T-helper 2 cell treated with Interferon-gamma antibody and Interleukin-4, amounts not matched to agents 5 μg/mL and 100 μg/mL, for 36 hours (primary cell): ENCODE measurements at regions not wholly inside any gene's neighbourhood (a gene's known extent, or its start where the extent isn't known, plus 50 kb on each side); places are given as distances from the start of the nearest gene placed in this dataset.
"Not testable (repeated sequence)": the region's sequence is repeated elsewhere in the genome, so short reads cannot be mapped to it uniquely, and the experiment has no call there.

Experiments
- DNase-seq: peaks from one replicate; pipeline ENCODE4 v3.0.0; 2021; ENCODE audit warnings: low spot score
- H3K27ac Mint-ChIP-seq: one replicate; pipeline ENCODE4 v1.8.0; 2021; ENCODE audit warnings: mild to moderate bottlenecking, mixed read lengths
- H3K27me3 Mint-ChIP-seq: one replicate; pipeline ENCODE4 v1.8.0; 2021; ENCODE audit warnings: low read depth, mixed read lengths
- H3K36me3 Mint-ChIP-seq: one replicate; pipeline ENCODE4 v1.8.0; 2021; ENCODE audit warnings: low read depth, mixed read lengths
- H3K4me1 Mint-ChIP-seq: one replicate; pipeline ENCODE4 v1.8.0; 2021; ENCODE audit warnings: low read depth, mixed read lengths
- H3K4me3 Mint-ChIP-seq: one replicate; pipeline ENCODE4 v1.8.0; 2022; ENCODE audit warnings: mild to moderate bottlenecking, moderate library complexity, mixed read lengths
- H3K9me3 Mint-ChIP-seq: one replicate; pipeline ENCODE4 v1.8.0; 2021; ENCODE audit warnings: mixed read lengths

GRCh38 chr3:24678021-24678420, 183.4 kb upstream of the THRB start:
- no peaks in the 10 kb centered on the region for H3K36me3 Mint-ChIP-seq

GRCh38 chr3:24678421-24678865, 183.8 kb upstream of the THRB start:
- Mint-ChIP-seq H3K36me3 (no peaks in the 10 kb centered on the region), H3K27ac (no peak overlapping the region), H3K27me3 (peaks cover 60% of the 10 kb centered on the region), H3K4me1 (peaks cover 13% of the 10 kb centered on the region), H3K4me3 (peak overlapping the region; percentile 63), H3K9me3 (no peaks in the 10 kb centered on the region)
- DNase-seq, result peak; percentile 63

More at GRCh38 chr3:24678021-24678420, 183.4 kb upstream of the THRB start:
- Mint-ChIP-seq H3K27me3 (peaks cover 57% of the 10 kb centered on the region), H3K9me3 (no peaks in the 10 kb centered on the region), H3K4me3 (peak overlapping the region; percentile 63), H3K27ac (no peak overlapping the region), H3K4me1 (peaks cover 13% of the 10 kb centered on the region)
- DNase-seq, result no peak

GRCh38 chr3:24679429-24679828, 184.8 kb upstream of the THRB start:
- Mint-ChIP-seq H3K9me3 (no peaks in the 10 kb centered on the region), H3K4me3 (no peak overlapping the region), H3K27me3 (peaks cover 60% of the 10 kb centered on the region), H3K4me1 (peaks cover 13% of the 10 kb centered on the region), H3K36me3 (no peaks in the 10 kb centered on the region), H3K27ac (no peak overlapping the region)
- no peak for DNase-seq

GRCh38 chr3:24680214-24680967, 185.7 kb upstream of the THRB start:
- Mint-ChIP-seq H3K27me3 (peaks cover 61% of the 10 kb centered on the region), H3K36me3 (no peaks in the 10 kb centered on the region), H3K4me3 (no peak overlapping the region), H3K9me3 (no peaks in the 10 kb centered on the region), H3K27ac (no peak overlapping the region), H3K4me1 (peaks cover 13% of the 10 kb centered on the region)
- DNase-seq, result peak; percentile 28

GRCh38 chr3:24682141-24682547, 187.5 kb upstream of the THRB start:
- Mint-ChIP-seq H3K4me1 (peaks cover 16% of the 10 kb centered on the region), H3K4me3 (no peak overlapping the region), H3K27ac (no peak overlapping the region), H3K36me3 (no peaks in the 10 kb centered on the region), H3K27me3 (peaks cover 56% of the 10 kb centered on the region), H3K9me3 (no peaks in the 10 kb centered on the region)
- DNase-seq, result no peak

- Mint-ChIP-seq H3K27ac (no peak overlapping the region), H3K4me3 (no peak overlapping the region), H3K36me3 (no peaks in the 10 kb centered on the region), H3K9me3 (no peaks in the 10 kb centered on the region), H3K4me1 (peaks cover 16% of the 10 kb centered on the region), H3K27me3 (peaks cover 52% of the 10 kb centered on the region)
- DNase-seq, result no peak
Measured at GRCh38 chr3:24683090-24683489, 188.4 kb upstream of the THRB start.

- Mint-ChIP-seq H3K27me3 (peaks cover 51% of the 10 kb centered on the region), H3K4me1 (peaks cover 8% of the 10 kb centered on the region), H3K36me3 (no peaks in the 10 kb centered on the region), H3K27ac (no peak overlapping the region), H3K9me3 (no peaks in the 10 kb centered on the region), H3K4me3 (no peak overlapping the region)
- DNase-seq, result no peak
Measured at GRCh38 chr3:24683633-24684384, 189.2 kb upstream of the THRB start.

GRCh38 chr3:24684506-24685023, 189.9 kb upstream of the THRB start:
- peaks cover 5% of the 10 kb centered on the region for H3K4me1 Mint-ChIP-seq

GRCh38 chr3:24686808-24687207, 192.2 kb upstream of the THRB start:
- Mint-ChIP-seq H3K4me3 (no peak overlapping the region), H3K36me3 (no peaks in the 10 kb centered on the region), H3K9me3 (no peaks in the 10 kb centered on the region), H3K27me3 (peaks cover 31% of the 10 kb centered on the region), H3K27ac (no peak overlapping the region), H3K4me1 (peaks cover 3% of the 10 kb centered on the region)
- peak; percentile 37 for DNase-seq

More at GRCh38 chr3:24684506-24685023, 189.9 kb upstream of the THRB start:
- H3K9me3 Mint-ChIP-seq, result no peaks in the 10 kb centered on the region
- H3K4me3 Mint-ChIP-seq, result no peak overlapping the region
- H3K36me3 Mint-ChIP-seq, result no peaks in the 10 kb centered on the region
- H3K27ac Mint-ChIP-seq, result no peak overlapping the region
- no peak for DNase-seq
- peaks cover 47% of the 10 kb centered on the region for H3K27me3 Mint-ChIP-seq

- Mint-ChIP-seq H3K9me3 (no peaks in the 10 kb centered on the region), H3K27ac (no peak overlapping the region), H3K36me3 (no peaks in the 10 kb centered on the region), H3K27me3 (peaks cover 26% of the 10 kb centered on the region), H3K4me1 (peaks cover 3% of the 10 kb centered on the region), H3K4me3 (no peak overlapping the region)
- no peak for DNase-seq
Measured at GRCh38 chr3:24687671-24688070, 193.0 kb upstream of the THRB start.

GRCh38 chr3:24688446-24689148, 193.9 kb upstream of the THRB start:
- Mint-ChIP-seq H3K27ac (no peak overlapping the region), H3K4me3 (no peak overlapping the region), H3K36me3 (no peaks in the 10 kb centered on the region), H3K4me1 (peaks cover 3% of the 10 kb centered on the region), H3K27me3 (peaks cover 20% of the 10 kb centered on the region), H3K9me3 (no peaks in the 10 kb centered on the region)
- no peak for DNase-seq

GRCh38 chr3:24689353-24689752, 194.7 kb upstream of the THRB start:
- Mint-ChIP-seq H3K4me3 (no peak overlapping the region), H3K9me3 (no peaks in the 10 kb centered on the region), H3K27me3 (peaks cover 17% of the 10 kb centered on the region), H3K36me3 (no peaks in the 10 kb centered on the region), H3K27ac (no peak overlapping the region), H3K4me1 (peaks cover 3% of the 10 kb centered on the region)
- no peak for DNase-seq

- no peak overlapping the region for H3K27ac Mint-ChIP-seq
- H3K36me3 Mint-ChIP-seq, result no peaks in the 10 kb centered on the region
- H3K4me3 Mint-ChIP-seq, result no peak overlapping the region
- H3K9me3 Mint-ChIP-seq, result no peaks in the 10 kb centered on the region
- H3K27me3 Mint-ChIP-seq, result peaks cover 8% of the 10 kb centered on the region
- no peak for DNase-seq
- H3K4me1 Mint-ChIP-seq, result peaks cover 3% of the 10 kb centered on the region
Measured at GRCh38 chr3:24690777-24691176, 196.1 kb upstream of the THRB start.

- H3K4me1 Mint-ChIP-seq, H3K36me3 Mint-ChIP-seq, H3K27ac Mint-ChIP-seq, DNase-seq, H3K27me3 Mint-ChIP-seq, H3K4me3 Mint-ChIP-seq, H3K9me3 Mint-ChIP-seq: not testable (repeated sequence)
Measured at GRCh38 chr3:24699078-24699477, 204.4 kb upstream of the THRB start.
